HEK293T (cell line): ENCODE measurements at regions not wholly inside any gene's neighbourhood (a gene's known extent, or its start where the extent isn't known, plus 50 kb on each side); places are given as distances from the start of the nearest gene placed in this dataset.

Experiments used
- BHLHE40 ChIP-seq: fragments of 450-650 bp; IDR thresholded peaks from 2 replicates; pipeline ENCODE4 v1.6.1; 2016; ENCODE audit warnings: mild to moderate bottlenecking, moderate library complexity, borderline replicate concordance
- FOXA1 ChIP-seq: fragments of 450-650 bp; IDR thresholded peaks from 2 replicates; pipeline ENCODE4 v1.6.1; 2016; ENCODE audit warnings: mild to moderate bottlenecking
- FOXK2 ChIP-seq: fragments of 450-650 bp; IDR thresholded peaks from 2 replicates; pipeline ENCODE4 v1.6.1; 2016; ENCODE audit warnings: mild to moderate bottlenecking
- NFRKB ChIP-seq: fragments of 450-650 bp; IDR thresholded peaks from 2 replicates; pipeline ENCODE4 v1.6.1; 2016; ENCODE audit warnings: mild to moderate bottlenecking, moderate library complexity
- SP1 ChIP-seq: fragments of 450-650 bp; IDR thresholded peaks from 2 replicates; pipeline ENCODE4 v1.6.1; 2017

DNA sequence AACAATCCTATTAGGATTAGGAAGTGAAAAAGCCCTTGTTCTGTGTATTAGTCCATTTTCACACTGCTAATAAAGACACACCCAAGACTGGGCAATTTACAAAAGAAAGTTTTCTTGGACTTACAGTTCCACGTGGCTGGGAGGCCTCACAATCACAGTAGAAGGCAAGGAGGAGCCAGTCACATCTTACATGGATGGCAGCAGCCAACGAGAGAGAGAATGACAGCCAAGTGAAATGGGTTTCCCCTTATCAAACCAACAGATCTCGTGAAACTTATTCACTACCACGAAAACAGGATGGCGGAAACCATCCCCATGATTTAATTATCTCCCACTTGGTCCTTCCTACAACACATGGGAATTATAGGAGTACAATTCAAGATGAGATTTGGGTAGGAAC, 248.2 kb upstream of the KCNMB2 start:
- TF ChIP-seq BHLHE40 (no peak), FOXA1 (no peak), SP1 (no peak), FOXK2 (no peak), NFRKB (no peak)
